ENCODE measurements at regions not wholly inside any gene's neighbourhood (a gene's known extent, or its start where the extent isn't known, plus 50 kb on each side); places are given as distances from the start of the nearest gene placed in this dataset.

DNA sequence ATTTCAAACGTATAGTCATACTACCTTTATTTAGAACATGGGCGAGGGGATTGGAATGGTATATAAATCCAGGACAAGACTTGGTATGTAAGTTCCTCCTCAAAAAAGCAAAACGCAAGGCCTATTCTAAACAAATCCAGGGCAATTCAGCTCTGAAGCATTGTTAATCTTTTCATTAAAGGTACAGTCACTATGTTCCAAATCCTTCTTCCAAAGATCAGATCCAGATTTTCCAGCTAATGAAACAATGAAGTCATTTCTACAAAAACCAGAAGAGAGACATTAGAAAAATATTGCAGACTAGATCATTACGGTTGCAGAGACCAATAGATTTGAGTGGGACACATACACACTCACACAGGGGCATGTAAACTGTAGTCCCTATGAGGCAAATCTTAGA, 116.1 kb upstream of the BNC2 start:
- TF ChIP-seq EP300 (IDR thresholded peaks at IDR 0.05; ENCODE audit: borderline replicate concordance) (no peak), TAF1 (IDR thresholded peaks at IDR 0.05; ENCODE audit: low read depth) (no peak), NFIC (IDR thresholded peaks at IDR 0.05) (no peak), TCF12 (IDR thresholded peaks at IDR 0.05; ENCODE audit: low read depth) (no peak), YY1 (IDR thresholded peaks at IDR 0.05; ENCODE audit: low read depth) (no peak), TEAD4 (IDR thresholded peaks at IDR 0.05) (no peak), CREB1 (IDR thresholded peaks at IDR 0.05; ENCODE audit: low read depth) (no peak), ZBTB7A (IDR thresholded peaks at IDR 0.05; ENCODE audit: low read depth) (no peak), FOXM1 (IDR thresholded peaks at IDR 0.05; ENCODE audit: borderline replicate concordance, low read depth) (no peak), RAD21 (IDR thresholded peaks at IDR 0.05; ENCODE audit: low read depth) (no peak), EGR1 (IDR thresholded peaks at IDR 0.05) (no peak), CEBPB (IDR thresholded peaks at IDR 0.05) (no peak)
- TF ChIP-seq, protein P1, sequence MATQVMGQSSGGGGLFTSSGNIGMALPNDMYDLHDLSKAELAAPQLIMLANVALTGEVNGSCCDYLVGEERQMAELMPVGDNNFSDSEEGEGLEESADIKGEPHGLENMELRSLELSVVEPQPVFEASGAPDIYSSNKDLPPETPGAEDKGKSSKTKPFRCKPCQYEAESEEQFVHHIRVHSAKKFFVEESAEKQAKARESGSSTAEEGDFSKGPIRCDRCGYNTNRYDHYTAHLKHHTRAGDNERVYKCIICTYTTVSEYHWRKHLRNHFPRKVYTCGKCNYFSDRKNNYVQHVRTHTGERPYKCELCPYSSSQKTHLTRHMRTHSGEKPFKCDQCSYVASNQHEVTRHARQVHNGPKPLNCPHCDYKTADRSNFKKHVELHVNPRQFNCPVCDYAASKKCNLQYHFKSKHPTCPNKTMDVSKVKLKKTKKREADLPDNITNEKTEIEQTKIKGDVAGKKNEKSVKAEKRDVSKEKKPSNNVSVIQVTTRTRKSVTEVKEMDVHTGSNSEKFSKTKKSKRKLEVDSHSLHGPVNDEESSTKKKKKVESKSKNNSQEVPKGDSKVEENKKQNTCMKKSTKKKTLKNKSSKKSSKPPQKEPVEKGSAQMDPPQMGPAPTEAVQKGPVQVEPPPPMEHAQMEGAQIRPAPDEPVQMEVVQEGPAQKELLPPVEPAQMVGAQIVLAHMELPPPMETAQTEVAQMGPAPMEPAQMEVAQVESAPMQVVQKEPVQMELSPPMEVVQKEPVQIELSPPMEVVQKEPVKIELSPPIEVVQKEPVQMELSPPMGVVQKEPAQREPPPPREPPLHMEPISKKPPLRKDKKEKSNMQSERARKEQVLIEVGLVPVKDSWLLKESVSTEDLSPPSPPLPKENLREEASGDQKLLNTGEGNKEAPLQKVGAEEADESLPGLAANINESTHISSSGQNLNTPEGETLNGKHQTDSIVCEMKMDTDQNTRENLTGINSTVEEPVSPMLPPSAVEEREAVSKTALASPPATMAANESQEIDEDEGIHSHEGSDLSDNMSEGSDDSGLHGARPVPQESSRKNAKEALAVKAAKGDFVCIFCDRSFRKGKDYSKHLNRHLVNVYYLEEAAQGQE (IDR thresholded peaks at IDR 0.05; ENCODE audit: low read depth), result no peak
- TF ChIP-seq, protein P2, sequence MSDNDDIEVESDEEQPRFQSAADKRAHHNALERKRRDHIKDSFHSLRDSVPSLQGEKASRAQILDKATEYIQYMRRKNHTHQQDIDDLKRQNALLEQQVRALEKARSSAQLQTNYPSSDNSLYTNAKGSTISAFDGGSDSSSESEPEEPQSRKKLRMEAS (IDR thresholded peaks at IDR 0.05), result no peak
- TF ChIP-seq, protein P3, sequence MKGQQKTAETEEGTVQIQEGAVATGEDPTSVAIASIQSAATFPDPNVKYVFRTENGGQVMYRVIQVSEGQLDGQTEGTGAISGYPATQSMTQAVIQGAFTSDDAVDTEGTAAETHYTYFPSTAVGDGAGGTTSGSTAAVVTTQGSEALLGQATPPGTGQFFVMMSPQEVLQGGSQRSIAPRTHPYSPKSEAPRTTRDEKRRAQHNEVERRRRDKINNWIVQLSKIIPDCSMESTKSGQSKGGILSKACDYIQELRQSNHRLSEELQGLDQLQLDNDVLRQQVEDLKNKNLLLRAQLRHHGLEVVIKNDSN (IDR thresholded peaks at IDR 0.05), result no peak

DNA sequence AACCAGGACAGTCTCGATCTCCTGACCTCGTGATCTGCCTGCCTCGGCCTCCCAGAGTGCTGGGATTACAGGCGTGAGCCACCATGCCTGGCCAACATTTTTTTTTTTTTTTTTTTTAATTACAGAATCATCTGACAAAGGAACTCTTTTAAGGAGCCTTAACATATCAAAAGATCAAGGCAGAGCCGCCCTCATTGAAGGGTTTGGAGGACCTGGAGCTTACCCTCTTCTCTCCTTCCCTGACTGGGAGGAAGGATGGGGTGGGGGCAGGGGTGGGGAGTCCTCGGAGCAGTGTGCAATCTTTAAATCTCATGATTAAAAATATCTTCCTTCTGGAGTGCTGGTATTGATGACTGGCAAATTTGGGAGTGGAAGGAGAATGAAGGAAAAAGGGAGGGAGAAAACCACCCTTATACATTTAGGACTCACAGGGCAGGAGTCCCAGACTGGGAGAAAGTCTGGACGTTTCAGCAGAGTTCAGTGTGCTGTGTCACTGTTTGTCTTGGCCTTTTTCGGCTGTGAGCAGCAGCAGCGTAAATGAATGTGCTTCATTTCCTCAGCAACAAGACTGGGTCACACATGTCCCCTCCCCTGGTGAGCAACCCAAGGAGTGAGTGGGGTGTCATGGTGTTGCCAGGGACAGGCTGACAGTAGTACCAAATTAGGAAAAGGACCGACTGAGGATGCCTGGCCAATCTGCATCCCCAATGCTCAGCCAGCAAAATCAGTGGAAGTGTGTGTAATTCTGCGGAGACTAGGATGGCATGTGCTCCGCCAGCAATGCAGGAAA, 115.3 kb upstream of the BNC2 start:
- TF ChIP-seq FOXM1 (IDR thresholded peaks at IDR 0.05; ENCODE audit: borderline replicate concordance, low read depth) (no peak), EP300 (IDR thresholded peaks at IDR 0.05; ENCODE audit: borderline replicate concordance) (no peak), ZBTB7A (IDR thresholded peaks at IDR 0.05; ENCODE audit: low read depth) (no peak), YY1 (IDR thresholded peaks at IDR 0.05; ENCODE audit: low read depth) (no peak), CEBPB (IDR thresholded peaks at IDR 0.05) (no peak), CREB1 (IDR thresholded peaks at IDR 0.05; ENCODE audit: low read depth) (no peak), TCF12 (IDR thresholded peaks at IDR 0.05; ENCODE audit: low read depth) (no peak), TEAD4 (IDR thresholded peaks at IDR 0.05) (no peak), RAD21 (IDR thresholded peaks at IDR 0.05; ENCODE audit: low read depth) (no peak), TAF1 (IDR thresholded peaks at IDR 0.05; ENCODE audit: low read depth) (no peak), EGR1 (IDR thresholded peaks at IDR 0.05) (no peak), NFIC (IDR thresholded peaks at IDR 0.05) (no peak)
- TF ChIP-seq, protein P3 (IDR thresholded peaks at IDR 0.05), result no peak
- TF ChIP-seq, protein P1 (IDR thresholded peaks at IDR 0.05; ENCODE audit: low read depth), result no peak
- TF ChIP-seq, protein P2 (IDR thresholded peaks at IDR 0.05), result no peak

DNA sequence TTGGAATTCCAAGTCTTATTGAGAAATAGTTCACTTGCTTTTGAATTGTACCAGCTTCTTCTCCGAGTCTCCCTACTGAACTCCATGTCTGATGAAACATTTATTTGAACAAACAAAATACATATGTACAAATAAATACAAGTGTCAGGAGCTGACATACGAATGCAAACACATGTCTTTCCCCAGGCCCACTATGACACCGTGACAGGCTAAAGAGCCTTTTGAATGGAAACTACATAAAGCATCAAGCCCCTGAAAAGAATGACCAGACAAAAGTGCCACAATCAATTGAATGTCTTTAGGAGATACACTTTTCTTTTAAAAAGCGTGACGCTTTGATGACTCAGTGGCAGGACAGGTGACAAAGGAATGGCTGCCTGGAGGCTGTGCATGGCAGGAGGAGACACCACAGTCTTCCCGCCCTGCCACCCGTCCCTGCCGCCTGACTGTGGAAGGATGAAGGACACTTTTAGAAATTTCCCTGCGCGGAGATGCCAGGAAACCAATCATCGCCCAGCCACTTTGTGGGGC, 112.4 kb upstream of the BNC2 start:
- TF ChIP-seq ZBTB7A (IDR thresholded peaks at IDR 0.05; ENCODE audit: low read depth) (no peak), EP300 (IDR thresholded peaks at IDR 0.05; ENCODE audit: borderline replicate concordance) (no peak), TCF12 (IDR thresholded peaks at IDR 0.05; ENCODE audit: low read depth) (no peak)
- TF ChIP-seq, protein P1 (IDR thresholded peaks at IDR 0.05; ENCODE audit: low read depth), result no peak

DNA sequence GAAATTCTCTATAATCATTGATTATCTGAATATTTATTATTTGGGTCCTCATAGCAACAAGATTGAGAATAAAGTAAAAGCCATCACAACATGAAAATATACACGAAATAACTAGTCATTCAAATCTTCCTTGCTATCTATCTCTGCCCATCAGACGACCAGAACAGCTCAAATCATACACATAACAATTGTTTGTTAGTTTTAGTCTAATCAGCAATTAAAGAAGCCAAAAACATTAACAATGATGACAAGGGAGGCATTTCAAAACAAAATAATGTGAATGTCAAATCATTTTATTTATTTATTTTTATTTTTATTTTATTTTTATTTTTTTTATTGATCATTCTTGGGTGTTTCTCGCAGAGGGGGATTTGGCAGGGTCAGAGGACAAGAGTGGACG, 106.0 kb upstream of the BNC2 start:
- TF ChIP-seq EP300 (IDR thresholded peaks at IDR 0.05; ENCODE audit: borderline replicate concordance) (no peak), FOXM1 (IDR thresholded peaks at IDR 0.05; ENCODE audit: borderline replicate concordance, low read depth) (no peak), CREB1 (IDR thresholded peaks at IDR 0.05; ENCODE audit: low read depth) (no peak), CEBPB (IDR thresholded peaks at IDR 0.05) (no peak), NFIC (IDR thresholded peaks at IDR 0.05) (no peak)
- TF ChIP-seq, protein P1 (IDR thresholded peaks at IDR 0.05; ENCODE audit: low read depth), result no peak
- TF ChIP-seq, protein P3 (IDR thresholded peaks at IDR 0.05), result no peak
